Fibroblast of gingiva (primary cell): ENCODE measurements at regions not wholly inside any gene's neighbourhood (a gene's known extent, or its start where the extent isn't known, plus 50 kb on each side); places are given as distances from the start of the nearest gene placed in this dataset.

Experiments
- DNase-seq: peaks from one replicate; pipeline ENCODE4 v3.0.0-alpha.2; 2011; ENCODE audit warnings: low read depth

GRCh38 chr9:105861972-105862371 lies 167.6 kb downstream of the TMEM38B start:
- no peak for DNase-seq

GRCh38 chr9:105864248-105864898 lies 170.0 kb downstream of the TMEM38B start:
- no peak for DNase-seq

- no peak for DNase-seq
Measured at GRCh38 chr9:105865285-105865684, 170.9 kb downstream of the TMEM38B start.

GRCh38 chr9:105871540-105871939 lies 177.2 kb downstream of the TMEM38B start:
- DNase-seq: no peak

GRCh38 chr9:105873801-105874200 lies 179.5 kb downstream of the TMEM38B start:
- DNase-seq: no peak

- DNase-seq: no peak
Measured at GRCh38 chr9:105877721-105878120, 183.4 kb downstream of the TMEM38B start.

- no peak for DNase-seq
Measured at GRCh38 chr9:105879181-105879580, 184.8 kb downstream of the TMEM38B start.

GRCh38 chr9:105880517-105880916 lies 186.2 kb downstream of the TMEM38B start:
- no peak for DNase-seq

- DNase-seq: no peak
Measured at GRCh38 chr9:105881021-105881420, 186.7 kb downstream of the TMEM38B start.

GRCh38 chr9:105881654-105882349 lies 187.5 kb downstream of the TMEM38B start:
- peak; percentile 31 for DNase-seq

- DNase-seq: no peak
Measured at GRCh38 chr9:105883847-105884246, 189.5 kb downstream of the TMEM38B start.

- DNase-seq: no peak
Measured at GRCh38 chr9:105884416-105884815, 190.1 kb downstream of the TMEM38B start.

- no peak for DNase-seq
Measured at GRCh38 chr9:105886136-105886535, 191.8 kb downstream of the TMEM38B start.

GRCh38 chr9:105887679-105888078 lies 193.3 kb downstream of the TMEM38B start:
- no peak for DNase-seq

- no peak for DNase-seq
Measured at GRCh38 chr9:105890046-105890822, 195.9 kb downstream of the TMEM38B start.

GRCh38 chr9:105900123-105900522 lies 205.8 kb downstream of the TMEM38B start:
- no peak for DNase-seq

- no peak for DNase-seq
Measured at GRCh38 chr9:105901514-105902109, 207.3 kb downstream of the TMEM38B start.

GRCh38 chr9:105908069-105908468 lies 213.7 kb downstream of the TMEM38B start:
- DNase-seq: no peak

GRCh38 chr9:105911104-105911911 lies 217.0 kb downstream of the TMEM38B start:
- no peak for DNase-seq

GRCh38 chr9:105912157-105912862 lies 218.0 kb downstream of the TMEM38B start:
- no peak for DNase-seq

GRCh38 chr9:105912863-105913516 lies 218.6 kb downstream of the TMEM38B start:
- no peak for DNase-seq
